Adrenal gland (tissue), 5 donors: ENCODE measurements at regions not wholly inside any gene's neighbourhood (a gene's known extent, or its start where the extent isn't known, plus 50 kb on each side); places are given as distances from the start of the nearest gene placed in this dataset.

ENCODE experiments used
- POLR2A ChIP-seq, 2 donors: fragments of 450-650 bp; IDR thresholded peaks; one replicate each; pipeline ENCODE4 v1.6.1; 2017; ENCODE audit warnings: antibody characterized with exemption in 2 of 2, mild to moderate bottlenecking in 2 of 2, moderate library complexity in 1 of 2
- TF ChIP-seq, protein P1 (sequence below), 6 experiments: fragments of 450-650 bp in 4 of 6; fragments of 200-600 bp in 2 of 6; sonication (generic) in 1 of 6; IDR thresholded peaks; 1 replicate in 5 of 6; 2 replicates in 1 of 6; pipeline versions ENCODE4 v1.5.1 to v1.8.0; 2016 to 2021; ENCODE audit warnings: antibody characterized with exemption in 6 of 6, mild to moderate bottlenecking in 2 of 6, moderate library complexity in 1 of 6
- donor health status: DM: no; HTN: no; CAD: no.

DNA sequence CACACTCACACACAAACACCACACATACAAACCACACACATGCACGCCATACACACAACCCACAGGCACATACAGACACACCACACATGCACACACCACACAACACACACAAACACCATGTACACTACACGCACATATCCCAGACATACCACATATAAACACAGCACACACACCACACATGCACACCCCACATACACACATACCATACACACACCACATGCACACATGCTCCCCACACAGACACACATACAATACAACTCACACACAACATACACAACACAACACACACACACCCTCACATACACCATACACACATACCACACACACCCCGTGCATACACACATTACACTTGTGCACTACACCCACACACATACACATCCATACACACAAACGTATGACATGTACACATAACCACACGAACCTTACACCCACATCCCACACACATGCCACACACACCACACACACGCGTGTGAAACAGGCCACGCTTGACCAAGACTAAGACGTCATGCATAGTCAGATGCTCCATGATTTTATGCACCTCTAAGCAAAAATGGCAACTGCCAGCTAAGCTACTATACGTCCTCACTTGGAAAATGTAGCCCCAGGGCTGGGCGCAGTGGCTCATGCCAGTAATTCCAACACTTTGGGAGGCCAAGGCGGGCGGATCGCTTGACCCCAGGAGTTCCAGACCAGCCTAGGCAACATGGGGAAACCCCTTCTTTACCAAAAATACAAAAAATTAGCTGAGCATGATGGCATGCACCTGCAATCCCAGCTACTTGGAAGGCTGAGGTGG, 77.4 kb upstream of the TMPRSS2 start:
- TF ChIP-seq, protein P1, sequence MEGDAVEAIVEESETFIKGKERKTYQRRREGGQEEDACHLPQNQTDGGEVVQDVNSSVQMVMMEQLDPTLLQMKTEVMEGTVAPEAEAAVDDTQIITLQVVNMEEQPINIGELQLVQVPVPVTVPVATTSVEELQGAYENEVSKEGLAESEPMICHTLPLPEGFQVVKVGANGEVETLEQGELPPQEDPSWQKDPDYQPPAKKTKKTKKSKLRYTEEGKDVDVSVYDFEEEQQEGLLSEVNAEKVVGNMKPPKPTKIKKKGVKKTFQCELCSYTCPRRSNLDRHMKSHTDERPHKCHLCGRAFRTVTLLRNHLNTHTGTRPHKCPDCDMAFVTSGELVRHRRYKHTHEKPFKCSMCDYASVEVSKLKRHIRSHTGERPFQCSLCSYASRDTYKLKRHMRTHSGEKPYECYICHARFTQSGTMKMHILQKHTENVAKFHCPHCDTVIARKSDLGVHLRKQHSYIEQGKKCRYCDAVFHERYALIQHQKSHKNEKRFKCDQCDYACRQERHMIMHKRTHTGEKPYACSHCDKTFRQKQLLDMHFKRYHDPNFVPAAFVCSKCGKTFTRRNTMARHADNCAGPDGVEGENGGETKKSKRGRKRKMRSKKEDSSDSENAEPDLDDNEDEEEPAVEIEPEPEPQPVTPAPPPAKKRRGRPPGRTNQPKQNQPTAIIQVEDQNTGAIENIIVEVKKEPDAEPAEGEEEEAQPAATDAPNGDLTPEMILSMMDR (IDR thresholded peaks at IDR 0.05), result no peak
- no peak for TF ChIP-seq POLR2A (IDR thresholded peaks at IDR 0.05)
